CD1c-positive myeloid dendritic cell (primary cell): ENCODE measurements at regions not wholly inside any gene's neighbourhood (a gene's known extent, or its start where the extent isn't known, plus 50 kb on each side); places are given as distances from the start of the nearest gene placed in this dataset.
"Not testable (repeated sequence)": the region's sequence is repeated elsewhere in the genome, so short reads cannot be mapped to it uniquely, and the experiment has no call there.

ENCODE experiments used
- DNase-seq: peaks from one replicate; pipeline ENCODE4 v3.0.0-alpha.2; 2016; ENCODE audit errors: extremely low spot score

- DNase-seq = no peak
Measured at GRCh38 chr22:46040471-46041465, 63.8 kb upstream of the WNT7B start.

DNA sequence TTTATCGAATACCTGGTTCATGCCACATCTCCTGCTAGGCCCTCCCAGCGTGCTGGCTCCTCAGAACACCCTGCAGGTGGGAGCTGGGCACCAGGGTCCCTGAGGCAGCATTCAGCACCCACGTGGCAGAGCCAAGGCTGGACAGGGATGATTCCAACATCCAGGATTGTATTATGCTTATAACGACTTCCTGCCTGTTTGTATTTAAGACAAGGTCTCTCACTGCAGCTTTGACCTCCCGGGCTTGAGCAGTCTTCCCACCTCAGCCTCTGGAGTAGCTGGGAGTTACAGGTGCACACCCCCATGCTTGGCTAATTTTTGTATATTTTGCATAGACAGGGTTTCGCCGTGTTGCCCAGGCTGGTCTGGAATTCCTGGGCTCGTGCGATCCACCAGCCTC lies 64.7 kb upstream of the WNT7B start:
- no peak for DNase-seq

DNA sequence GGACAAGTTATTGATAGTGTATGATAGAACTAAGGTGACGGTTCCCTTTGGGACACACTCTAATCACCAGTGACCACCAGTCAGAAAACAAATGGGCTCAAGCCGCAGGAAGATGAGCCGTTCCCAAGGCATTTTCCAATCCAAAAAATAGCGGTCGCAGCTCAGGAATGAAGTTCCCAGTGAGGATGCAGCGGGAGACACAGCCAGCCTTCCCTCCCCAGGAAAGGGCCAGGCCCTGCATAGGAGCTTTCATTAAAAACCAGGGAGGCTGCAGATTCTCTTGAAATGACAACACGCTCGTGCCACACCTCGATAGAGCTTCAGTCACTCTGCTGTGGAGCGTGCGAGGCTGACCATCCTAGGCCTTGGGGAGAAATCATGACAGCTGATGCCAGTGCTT lies 65.8 kb upstream of the WNT7B start:
- DNase-seq = no peak

DNA sequence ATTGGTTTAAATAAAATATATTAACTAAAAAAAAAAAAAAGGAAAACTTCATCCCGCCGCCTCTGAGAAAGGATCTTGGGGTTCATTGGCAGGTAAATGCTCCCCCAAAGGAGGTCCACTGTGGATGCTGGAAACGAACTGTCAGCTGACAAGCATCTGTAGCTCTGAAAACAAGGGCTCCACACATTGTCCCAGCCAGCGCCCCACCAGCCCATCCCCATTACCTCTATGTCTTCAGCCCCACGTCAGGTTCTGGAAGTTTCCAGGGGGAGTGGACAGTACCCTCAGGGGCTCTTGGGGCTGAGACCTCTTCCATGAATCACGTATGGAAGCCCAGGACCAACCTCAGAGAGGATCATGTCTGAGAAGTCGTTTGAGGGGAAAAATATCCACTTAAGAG lies 66.4 kb upstream of the WNT7B start:
- no peak for DNase-seq

GRCh38 chr22:46043816-46044620 lies 67.1 kb upstream of the WNT7B start:
- DNase-seq = no peak

DNA sequence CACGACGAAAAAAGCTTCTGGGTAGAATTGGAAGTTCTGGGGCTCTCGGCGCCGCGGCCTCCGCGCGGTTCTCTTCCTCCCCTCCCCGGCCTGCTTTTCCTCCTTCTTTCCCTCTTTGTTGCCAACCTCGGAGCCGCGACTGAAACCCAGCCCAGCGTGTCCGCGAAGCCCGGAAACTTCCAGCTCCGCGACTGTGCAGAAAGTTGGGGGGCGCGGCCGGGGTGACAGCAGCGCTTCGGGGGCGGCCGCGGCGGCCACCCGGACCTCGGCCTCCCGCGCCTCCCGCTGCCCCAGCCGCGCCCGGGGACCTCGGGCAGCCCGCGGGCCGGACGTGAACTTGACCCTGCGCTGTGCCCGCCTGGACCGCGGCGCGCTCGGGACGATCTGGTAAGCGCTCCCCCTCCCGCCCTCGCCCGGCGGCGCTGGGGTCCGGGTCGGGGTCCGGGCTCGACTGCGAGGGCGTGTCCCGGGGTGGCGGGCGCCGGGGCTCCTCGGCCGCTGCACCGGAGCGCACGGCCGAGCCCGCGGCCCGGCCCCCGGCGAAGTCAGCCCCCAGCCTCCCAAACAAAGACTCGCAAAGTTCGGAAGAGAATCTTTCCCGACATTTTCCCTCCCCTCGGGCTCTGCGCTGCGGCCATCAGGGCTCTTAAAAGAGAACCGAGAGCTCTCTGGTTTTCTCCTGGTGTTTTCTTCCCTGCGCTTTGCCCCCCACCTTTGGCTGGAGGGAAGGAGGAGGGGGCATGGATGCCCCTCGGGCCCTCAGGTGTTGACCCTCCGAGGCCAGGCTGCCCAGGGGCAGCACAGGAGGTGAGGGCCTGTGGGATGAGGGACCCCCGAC lies 67.9 kb upstream of the WNT7B start:
- DNase-seq = peak; percentile 32

DNA sequence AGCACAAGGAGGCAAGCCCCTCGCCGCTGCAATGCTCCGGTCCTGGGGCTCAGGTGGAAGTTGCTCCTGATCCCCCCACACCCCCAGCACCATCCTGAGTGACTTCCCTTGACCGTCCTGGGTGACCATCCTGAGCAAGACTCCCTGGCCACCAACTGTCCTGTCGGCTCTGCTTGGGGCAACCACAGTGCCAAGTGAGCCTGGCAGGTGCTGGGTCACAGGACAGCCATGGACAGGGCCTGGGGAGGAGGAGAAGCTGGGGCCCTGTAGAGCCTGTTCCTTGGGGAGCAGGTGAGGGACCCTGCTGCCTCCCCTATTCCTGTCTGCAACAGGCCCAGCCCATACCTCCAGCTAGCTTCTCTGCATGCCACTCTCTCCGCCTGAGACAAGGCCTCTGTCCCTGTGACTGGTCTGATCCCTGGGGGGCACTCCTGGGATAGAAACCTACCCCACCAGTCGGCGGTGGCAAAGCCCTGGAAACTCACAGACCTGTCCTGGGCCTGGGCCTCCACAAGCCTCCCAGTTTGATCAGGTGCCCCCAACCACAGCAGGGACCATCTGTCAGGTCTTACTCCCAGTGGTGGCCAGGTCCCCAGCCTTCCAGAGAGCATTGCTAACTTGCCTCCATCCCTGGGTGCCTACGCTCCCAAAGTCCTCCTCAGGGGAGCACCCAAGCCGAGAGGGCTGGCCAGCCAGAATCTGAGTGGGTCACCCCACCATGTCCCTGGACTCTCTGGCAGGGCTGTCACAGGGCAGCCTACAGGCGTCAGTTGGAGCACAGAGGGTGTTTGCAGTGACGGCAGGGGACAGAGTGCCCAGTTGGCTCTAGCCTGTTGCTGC lies 68.7 kb upstream of the WNT7B start:
- DNase-seq = no peak

DNA sequence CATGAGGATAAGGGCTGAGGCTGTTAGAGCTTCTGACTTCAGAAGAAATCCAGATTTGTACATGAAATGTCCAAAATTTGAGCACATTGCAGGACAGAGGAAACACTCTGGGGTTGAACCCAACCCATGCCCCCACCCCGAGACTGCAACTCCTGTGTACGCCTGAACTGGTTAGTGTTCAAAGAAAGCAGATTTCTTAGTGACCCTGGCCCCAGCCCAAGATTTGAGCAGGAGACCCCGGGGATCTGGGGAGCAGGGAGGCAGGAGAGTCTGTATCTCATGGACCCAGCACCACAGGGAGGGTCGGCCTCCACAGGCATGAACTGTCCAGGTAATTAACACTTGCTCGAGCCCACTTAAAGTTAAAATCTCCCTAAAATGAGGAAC lies 69.3 kb upstream of the WNT7B start:
- DNase-seq = no peak

GRCh38 chr22:46047226-46047625 lies 70.3 kb upstream of the WNT7B start:
- no peak for DNase-seq

GRCh38 chr22:46047841-46048595 lies 71.1 kb upstream of the WNT7B start:
- peak; percentile 79 for DNase-seq

DNA sequence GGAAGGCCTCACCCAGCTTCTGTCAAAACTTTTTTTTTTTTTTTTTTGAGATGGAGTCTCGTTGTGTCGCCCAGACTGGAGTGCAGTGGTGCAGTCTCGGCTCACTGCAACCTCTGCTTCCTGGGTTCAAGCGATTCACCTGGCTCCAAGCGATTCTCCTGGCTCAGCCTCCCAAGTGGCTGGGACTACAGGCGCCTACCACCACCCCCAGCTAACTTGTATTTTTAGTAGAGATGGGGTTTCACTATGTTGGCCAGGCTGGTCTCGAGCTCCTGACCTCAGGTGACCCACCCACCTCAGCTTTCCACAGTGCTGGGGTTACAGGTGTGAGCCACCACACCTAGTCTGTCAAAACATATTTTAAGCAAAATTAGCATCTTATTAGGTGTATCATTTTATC lies 71.7 kb upstream of the WNT7B start:
- not testable (repeated sequence) for DNase-seq

DNA sequence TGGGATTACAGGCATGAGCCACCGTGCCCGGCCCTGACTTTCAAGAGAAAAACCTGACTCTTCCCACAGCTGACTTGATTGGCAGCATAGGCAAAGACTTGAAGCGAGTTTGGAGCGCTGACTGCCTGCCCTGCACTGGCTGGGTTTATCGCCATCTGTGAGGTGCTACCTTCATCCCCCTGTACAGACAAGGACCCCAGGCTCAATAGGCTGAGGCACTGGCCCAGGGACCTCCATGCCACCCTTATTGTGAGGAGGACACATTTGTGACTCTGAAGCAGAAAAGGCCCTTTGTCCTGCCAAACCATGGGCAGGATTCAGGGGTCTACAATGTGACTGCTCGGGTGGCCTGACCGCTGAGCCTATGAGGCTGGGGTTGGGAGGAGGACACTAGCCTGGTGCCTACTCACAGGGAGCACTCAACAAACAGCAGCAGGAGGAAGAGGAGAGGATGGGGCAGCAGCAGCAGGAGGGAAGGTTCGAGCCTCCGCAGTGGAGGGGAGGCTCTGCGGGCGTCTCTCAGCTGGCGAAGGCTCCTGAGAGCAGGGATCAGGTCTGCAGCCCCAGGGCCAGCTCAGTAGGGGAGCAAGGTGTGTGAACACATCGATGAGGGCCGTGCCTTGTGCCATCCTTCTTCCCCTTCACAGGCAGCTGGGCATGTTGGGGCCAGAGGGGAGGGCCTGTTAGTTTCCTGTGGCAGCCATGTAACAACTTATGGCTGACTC lies 72.9 kb upstream of the WNT7B start:
- DNase-seq = no peak

DNA sequence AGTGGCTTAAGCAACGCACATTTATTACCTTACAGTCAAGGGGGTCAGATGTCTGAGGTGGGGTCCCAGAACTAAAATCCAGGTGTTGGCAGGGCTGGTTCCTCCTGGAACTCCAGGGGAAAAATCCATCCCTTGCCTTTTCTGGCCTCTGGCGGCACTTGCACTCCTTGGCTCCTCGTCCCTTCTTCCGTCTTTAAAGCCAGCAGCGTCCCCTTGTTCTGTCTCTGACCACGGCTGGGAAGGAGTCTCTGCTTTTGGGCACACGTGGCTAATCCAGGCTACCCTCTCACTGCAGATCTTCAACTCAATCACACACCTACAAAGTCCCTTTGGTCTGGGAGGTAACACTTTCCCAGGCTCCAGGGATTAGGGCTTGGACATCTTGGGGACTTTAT lies 73.5 kb upstream of the WNT7B start:
- DNase-seq = no peak

- DNase-seq = no peak
Measured at GRCh38 chr22:46050916-46051614, 74.1 kb upstream of the WNT7B start.

GRCh38 chr22:46051646-46052045 lies 74.7 kb upstream of the WNT7B start:
- DNase-seq = no peak

DNA sequence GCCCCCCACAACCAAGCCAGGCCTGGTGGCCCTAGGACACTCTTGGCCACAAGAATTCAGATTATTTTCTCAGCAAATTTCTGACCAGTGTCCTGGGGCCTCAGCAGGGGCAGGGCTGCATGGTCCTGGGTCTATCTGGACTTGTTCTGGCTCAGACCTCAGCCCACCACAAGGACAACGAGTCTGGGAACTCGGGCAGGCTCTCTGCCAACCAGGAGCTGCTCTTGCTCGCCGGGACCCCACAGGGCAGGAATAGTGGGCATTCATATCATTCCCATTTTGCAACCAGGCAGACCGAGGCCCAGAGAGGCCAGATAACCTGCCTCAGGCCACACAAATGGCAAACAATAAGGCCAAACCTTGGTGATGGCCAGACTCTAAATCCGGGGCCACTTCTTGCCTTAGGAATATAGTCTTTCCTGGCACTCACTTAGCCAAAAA lies 75.4 kb upstream of the WNT7B start:
- no peak for DNase-seq

DNA sequence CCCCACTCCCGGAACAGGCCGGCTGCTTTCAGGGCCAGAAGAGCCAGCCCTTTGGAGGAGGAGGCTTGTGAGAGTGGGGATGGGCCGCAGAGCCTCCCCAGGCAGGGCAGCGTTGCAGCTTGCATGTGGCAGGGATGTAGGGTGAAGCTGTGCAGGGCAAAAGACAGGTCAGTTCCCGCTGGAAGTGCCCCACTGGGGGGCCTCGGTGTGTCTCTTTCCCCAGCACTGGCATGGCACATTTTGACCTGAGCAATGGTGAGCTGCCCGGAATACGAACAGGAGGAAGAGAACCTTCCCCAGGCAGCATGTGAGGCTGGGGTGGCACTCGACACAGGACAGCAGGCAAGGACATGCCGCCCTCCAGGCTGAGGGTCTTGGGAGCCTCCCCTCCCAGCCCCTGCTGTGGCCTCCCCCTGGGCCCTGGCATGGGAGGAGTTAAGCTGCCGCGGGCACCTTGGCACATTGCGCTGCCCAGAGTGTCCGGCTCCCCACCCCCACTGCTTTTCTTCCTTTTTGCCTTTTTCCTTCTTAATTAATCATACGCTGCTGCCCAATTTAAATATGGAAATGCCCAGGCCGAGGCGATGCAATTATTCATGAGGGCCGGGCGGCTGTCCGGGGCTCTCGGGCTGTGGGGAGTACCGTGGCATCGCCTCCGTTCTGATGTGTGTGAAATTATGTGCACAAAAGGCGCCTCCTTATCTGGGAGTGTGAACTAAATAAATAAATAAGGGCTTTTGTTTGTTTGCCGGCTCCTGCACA lies 76.0 kb upstream of the WNT7B start:
- peak; percentile 31 for DNase-seq

DNA sequence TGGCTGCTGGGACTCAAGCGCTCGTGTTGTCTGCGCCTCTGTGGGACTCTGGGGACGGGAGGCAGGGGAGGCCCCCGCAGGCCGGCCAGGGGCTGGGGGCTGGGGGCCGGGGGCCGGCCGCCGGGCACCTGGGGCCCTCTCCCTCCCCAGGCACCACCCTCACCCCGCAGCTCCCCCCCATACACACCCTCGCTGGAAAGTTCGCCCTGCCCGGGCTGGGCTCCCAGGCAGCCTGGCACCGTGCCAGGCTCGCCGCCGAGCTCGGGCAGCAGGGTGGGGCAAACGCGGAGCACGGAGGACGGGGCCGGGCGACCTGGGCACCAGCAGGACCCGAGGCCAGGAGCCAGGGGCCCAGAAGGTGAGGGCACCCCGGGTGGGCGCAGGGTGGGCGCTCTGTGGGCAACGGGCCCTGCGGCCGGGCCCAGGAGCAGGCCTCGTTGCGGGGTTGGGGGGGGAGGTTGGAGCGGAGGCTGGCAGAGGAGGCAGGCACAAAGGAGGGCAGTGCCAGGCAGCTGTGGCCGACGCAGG lies 76.7 kb upstream of the WNT7B start:
- peak; percentile 73 for DNase-seq
